Stomach (tissue), 8 donors: ENCODE measurements at regions not wholly inside any gene's neighbourhood (a gene's known extent, or its start where the extent isn't known, plus 50 kb on each side); places are given as distances from the start of the nearest gene placed in this dataset.

ENCODE experiments used
- DNase-seq, 2 donors: peaks; one replicate each; pipeline versions ENCODE4 v3.0.0 to v3.0.0-alpha.2; 2013 to 2019
- H3K27ac ChIP-seq, 5 donors: fragments of 200-600 bp in 4 of 5; sonication (generic) in 4 of 5; one replicate each; pipeline ENCODE4 v1.5.1; 2013 to 2019; ENCODE audit warnings: mild to moderate bottlenecking in 1 of 5, moderate library complexity in 1 of 5
- H3K27me3 ChIP-seq, 3 donors: fragments of 200-600 bp; sonication (generic); one replicate each; pipeline ENCODE4 v1.5.1; 2017 to 2019; ENCODE audit warnings: mixed run types in 1 of 3
- H3K36me3 ChIP-seq, 4 donors: fragments of 200-600 bp; sonication (generic); 1 replicate in 3 of 4; 2 replicates in 1 of 4; pipeline ENCODE4 v1.5.1; 2016 to 2019
- H3K4me1 ChIP-seq, 4 donors: fragments of 200-600 bp; sonication (generic); one replicate each; pipeline ENCODE4 v1.5.1; 2016 to 2019
- H3K4me3 ChIP-seq, 4 donors: fragments of 200-600 bp; sonication (generic) in 3 of 4; one replicate each; pipeline ENCODE4 v1.5.1; 2016 to 2019; ENCODE audit warnings: mild to moderate bottlenecking in 1 of 4
- H3K9me3 ChIP-seq, 4 donors: fragments of 200-600 bp; sonication (generic); one replicate each; pipeline ENCODE4 v1.5.1; 2016 to 2019
- EP300 ChIP-seq: sonication (generic); formaldehyde crosslinking; IDR thresholded peaks from one replicate; pipeline ENCODE4 v1.6.1; 2017; ENCODE audit warnings: antibody characterized with exemption
- POLR2A ChIP-seq, 4 donors: fragments of 450-650 bp; IDR thresholded peaks; one replicate each; pipeline ENCODE4 v1.6.1; 2016; ENCODE audit warnings: antibody characterized with exemption in 4 of 4, control low read depth in 2 of 4, mild to moderate bottlenecking in 1 of 4, moderate library complexity in 1 of 4
- POLR2AphosphoS5 ChIP-seq, 3 donors: sonication (generic); formaldehyde crosslinking; IDR thresholded peaks; one replicate each; pipeline ENCODE4 v1.6.1; 2016; ENCODE audit warnings: antibody characterized with exemption in 3 of 3
- WGBS, 5 donors: extraction: QIAGEN DNeasy Blood & Tissue Kit in 3 of 5; methylation state at CpG; one replicate each; pipeline versions ENCODE4 v1.1.5 to v1.1.7; 2013 to 2018; 5-methylcytosine and 5-hydroxymethylcytosine counted together
- intact Hi-C: fragments of 100-400 bp; cut with DNase I; formaldehyde crosslinking; loops from one replicate; pipeline ENCODE4 v1.15.1; 2023; ENCODE audit warnings: low total_unique reads
- TF ChIP-seq, protein P1 (sequence below), 7 experiments: fragments of 450-650 bp in 4 of 7; fragments of 200-600 bp in 3 of 7; sonication (generic) in 3 of 7; IDR thresholded peaks; one replicate each; pipeline ENCODE4 v1.5.1; 2016 to 2019; ENCODE audit warnings: antibody characterized with exemption in 7 of 7, control low read depth in 2 of 7, mild to moderate bottlenecking in 1 of 7
- donor health status: healthy with polysubstance abuse.
- donor health status: Bipolar disorder and iron deficiency.
- donor health status: healthy.

DNA sequence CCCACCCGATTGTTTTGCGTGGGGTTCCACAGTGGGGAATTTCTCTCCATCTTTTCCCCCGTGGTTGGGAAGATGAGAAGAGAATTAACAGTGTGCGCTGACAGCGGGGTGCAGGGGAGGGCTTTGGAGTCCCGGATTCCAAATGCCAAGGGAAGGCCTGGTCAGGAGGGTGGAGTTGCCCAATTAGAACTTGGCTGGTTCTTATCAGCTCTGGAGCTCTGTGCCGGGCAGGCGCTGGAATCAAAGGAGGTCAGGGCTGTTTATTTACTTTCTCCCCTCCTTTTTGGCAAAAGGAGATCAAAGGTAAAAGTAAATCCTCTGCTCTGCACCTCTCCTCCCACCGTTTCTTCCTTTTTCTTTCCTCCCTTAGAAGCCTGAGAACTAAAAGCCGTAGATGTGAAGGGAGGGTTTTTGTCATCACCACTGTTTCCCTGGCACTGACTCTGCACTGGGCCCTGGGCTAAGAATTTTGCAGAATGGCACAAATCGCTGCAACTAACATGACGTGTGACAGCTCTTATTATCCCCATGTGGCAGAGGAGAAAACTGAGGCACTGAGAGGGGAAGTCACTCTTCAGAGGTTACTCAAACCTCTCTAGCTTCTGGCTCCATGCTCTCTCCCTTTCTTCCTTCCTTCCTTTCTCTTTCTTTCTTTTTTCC, 95.2 kb upstream of the ZNF716 start:
- TF ChIP-seq POLR2AphosphoS5 (IDR thresholded peaks at IDR 0.05) = no peak
- TF ChIP-seq EP300 = no peak
- TF ChIP-seq, protein P1, sequence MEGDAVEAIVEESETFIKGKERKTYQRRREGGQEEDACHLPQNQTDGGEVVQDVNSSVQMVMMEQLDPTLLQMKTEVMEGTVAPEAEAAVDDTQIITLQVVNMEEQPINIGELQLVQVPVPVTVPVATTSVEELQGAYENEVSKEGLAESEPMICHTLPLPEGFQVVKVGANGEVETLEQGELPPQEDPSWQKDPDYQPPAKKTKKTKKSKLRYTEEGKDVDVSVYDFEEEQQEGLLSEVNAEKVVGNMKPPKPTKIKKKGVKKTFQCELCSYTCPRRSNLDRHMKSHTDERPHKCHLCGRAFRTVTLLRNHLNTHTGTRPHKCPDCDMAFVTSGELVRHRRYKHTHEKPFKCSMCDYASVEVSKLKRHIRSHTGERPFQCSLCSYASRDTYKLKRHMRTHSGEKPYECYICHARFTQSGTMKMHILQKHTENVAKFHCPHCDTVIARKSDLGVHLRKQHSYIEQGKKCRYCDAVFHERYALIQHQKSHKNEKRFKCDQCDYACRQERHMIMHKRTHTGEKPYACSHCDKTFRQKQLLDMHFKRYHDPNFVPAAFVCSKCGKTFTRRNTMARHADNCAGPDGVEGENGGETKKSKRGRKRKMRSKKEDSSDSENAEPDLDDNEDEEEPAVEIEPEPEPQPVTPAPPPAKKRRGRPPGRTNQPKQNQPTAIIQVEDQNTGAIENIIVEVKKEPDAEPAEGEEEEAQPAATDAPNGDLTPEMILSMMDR (IDR thresholded peaks at IDR 0.05) = no peak
- no peak for TF ChIP-seq POLR2A (IDR thresholded peaks at IDR 0.05)
- H3K27me3 ChIP-seq = no peaks in the 10 kb centered on the region
- no peak for DNase-seq
- no peak overlapping the region for H3K4me3 ChIP-seq
- no peaks in the 10 kb centered on the region for H3K4me1 ChIP-seq
- H3K36me3 ChIP-seq = no peaks in the 10 kb centered on the region
- no peak overlapping the region for H3K27ac ChIP-seq
- peaks cover 0 to 95% (median 60%) of the 10 kb centered on the region in 4 donors for H3K9me3 ChIP-seq
- WGBS, 5 donors = 66 to 74% (median 70%) methylated on average over 12 of the region's 12 CpGs
- intact Hi-C loops = loop anchor here (10.0 kb wide), 1 partner anchor 50 kb away; no protein-coding TSS in a partner anchor

DNA sequence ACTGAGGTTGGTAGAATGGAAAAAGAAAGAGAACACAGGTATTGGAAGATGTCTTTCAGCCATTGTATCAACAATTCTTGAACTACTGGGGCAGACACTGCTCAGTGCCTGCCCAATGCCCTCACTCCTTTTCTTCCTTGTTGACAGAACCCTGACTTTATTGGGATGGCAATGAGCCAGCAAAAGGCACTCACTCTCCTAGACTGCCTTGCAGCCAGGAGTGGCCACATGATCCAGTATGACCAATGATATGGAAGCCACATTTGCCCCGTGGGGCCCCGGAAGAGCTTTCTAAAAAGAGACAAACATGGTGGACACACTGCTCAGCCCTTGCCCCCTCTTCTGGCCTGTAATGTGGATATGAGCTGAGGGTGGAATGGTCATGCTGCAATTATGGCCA, 88.6 kb upstream of the ZNF716 start:
- WGBS, 5 donors = 84 to 98% (median 87%) methylated on average over 2 of the region's 2 CpGs
- no peak overlapping the region for H3K4me3 ChIP-seq

DNA sequence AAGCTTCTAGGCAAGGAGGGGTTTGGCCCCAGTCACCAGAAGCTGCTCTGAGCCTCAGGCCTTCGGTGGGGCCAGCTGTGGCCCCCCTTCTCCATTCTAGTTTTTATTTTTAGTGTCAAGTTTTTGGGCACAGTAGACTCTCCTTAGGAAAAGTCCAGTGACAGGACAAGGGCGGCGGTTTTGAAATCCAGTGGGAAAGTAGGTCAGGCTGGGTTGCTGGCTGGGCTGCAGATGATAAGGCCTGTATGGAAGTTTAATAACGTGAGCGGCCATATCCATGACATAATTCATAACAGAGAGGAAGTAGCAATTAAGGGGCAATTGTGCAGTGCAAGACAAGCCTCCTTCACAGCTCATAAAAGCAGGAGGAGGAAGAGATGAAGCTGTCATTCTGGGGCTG, 87.1 kb upstream of the ZNF716 start:
- TF ChIP-seq POLR2AphosphoS5 (IDR thresholded peaks at IDR 0.05) = no peak
- TF ChIP-seq EP300 = no peak
- TF ChIP-seq, protein P1 (IDR thresholded peaks at IDR 0.05) = no peak
- TF ChIP-seq POLR2A (IDR thresholded peaks at IDR 0.05) = no peak
- Histone ChIP-seq H3K9me3 (peaks cover 0 to 97% (median 66%) of the 10 kb centered on the region in 4 donors), H3K27me3 (no peaks in the 10 kb centered on the region), H3K4me3 (no peak overlapping the region), H3K27ac (no peak overlapping the region), H3K4me1 (no peaks in the 10 kb centered on the region), H3K36me3 (no peaks in the 10 kb centered on the region)
- intact Hi-C loops = no loop called here
- no peak for DNase-seq
- 65 to 83% (median 81%) methylated on average over 5 of the region's 5 CpGs for WGBS, 5 donors

More for the DNA sequence above, 88.6 kb upstream of the ZNF716 start:
- H3K27me3 ChIP-seq = no peaks in the 10 kb centered on the region
- no peak for DNase-seq
- intact Hi-C loops = no loop called here
- H3K27ac ChIP-seq = no peak overlapping the region
- H3K36me3 ChIP-seq = no peaks in the 10 kb centered on the region
- no peak for TF ChIP-seq POLR2AphosphoS5 (IDR thresholded peaks at IDR 0.05)
- H3K9me3 ChIP-seq = peaks cover 0 to 96% (median 65%) of the 10 kb centered on the region in 4 donors
- no peaks in the 10 kb centered on the region for H3K4me1 ChIP-seq

DNA sequence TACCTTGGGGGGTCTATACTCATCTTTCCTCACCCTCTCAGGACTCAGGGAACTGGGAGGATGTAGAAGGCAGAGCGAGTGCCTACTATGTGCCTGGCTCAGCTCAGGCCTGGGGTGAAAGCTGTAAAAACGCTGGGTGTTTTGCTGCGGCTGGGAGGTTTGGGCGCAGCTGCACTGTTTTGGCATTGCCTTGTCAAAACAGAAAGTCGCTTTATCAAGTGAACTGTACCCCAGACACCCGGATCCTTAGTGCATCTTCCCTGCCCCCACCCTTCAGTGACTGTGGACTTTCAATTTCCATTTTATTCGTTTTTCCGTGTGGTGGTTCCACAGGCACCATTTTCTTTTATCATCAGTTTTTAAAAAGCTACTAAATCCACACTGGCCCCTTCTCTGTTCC, 86.7 kb upstream of the ZNF716 start:
- no peak overlapping the region for H3K4me3 ChIP-seq
- no peaks in the 10 kb centered on the region for H3K4me1 ChIP-seq
- H3K27me3 ChIP-seq = no peaks in the 10 kb centered on the region
- H3K27ac ChIP-seq = no peak overlapping the region
- H3K9me3 ChIP-seq = peaks cover 0 to 97% (median 66%) of the 10 kb centered on the region in 4 donors
- WGBS, 5 donors = 67 to 76% (median 71%) methylated on average over 8 of the region's 8 CpGs
- TF ChIP-seq POLR2AphosphoS5 (IDR thresholded peaks at IDR 0.05) (no peak), EP300 (no peak), POLR2A (IDR thresholded peaks at IDR 0.05) (no peak)
- TF ChIP-seq, protein P1 (IDR thresholded peaks at IDR 0.05) = no peak
- intact Hi-C loops = no loop called here
- DNase-seq = no peak
- no peaks in the 10 kb centered on the region for H3K36me3 ChIP-seq
